ENCODE measurements at regions not wholly inside any gene's neighbourhood (a gene's known extent, or its start where the extent isn't known, plus 50 kb on each side); places are given as distances from the start of the nearest gene placed in this dataset.

GRCh38 chr16:87000001-87000400 is 317.2 kb downstream of the C16orf95 start:
- CTCF ChIA-PET (ENCODE audit: partially characterized antibody): no interaction called here
- no peaks in the 10 kb centered on the region for H3K4me1 Mint-ChIP-seq
- no peaks in the 10 kb centered on the region for H3K36me3 ChIP-seq (ENCODE audit: insufficient read depth, low read length)
- H3K4me3 ChIP-seq (ENCODE audit: low read length in 2 of 2): no peak overlapping the region
- H3K27ac ChIP-seq (ENCODE audit: low read depth, low read length): no peak overlapping the region
- H3K27ac Mint-ChIP-seq: no peak overlapping the region
- peaks cover 4 to 14% of the 10 kb centered on the region in 2 donors for H3K27me3 Mint-ChIP-seq
- no peak overlapping the region for H3K4me3 Mint-ChIP-seq
- no peaks in the 10 kb centered on the region for H3K36me3 Mint-ChIP-seq
- peaks cover 0 to 14% (median 2%) of the 10 kb centered on the region in 8 donors for H3K9me3 Mint-ChIP-seq
- H3K27me3 ChIP-seq (ENCODE audit: insufficient read depth, low read length): no peaks in the 10 kb centered on the region
- POLR2A ChIA-PET (ENCODE audit: partially characterized antibody): no interaction called here
- H3K4me1 ChIP-seq (ENCODE audit: insufficient read depth, low read length): no peaks in the 10 kb centered on the region
- intact Hi-C loops (cut with micrococcal nuclease): no loop called here
- H3K9me3 ChIP-seq (ENCODE audit: control insufficient read depth in 1 of 2, low read length in 2 of 2): no peaks in the 10 kb centered on the region
- DNase-seq: no peak

- Histone ChIP-seq H3K4me3 (ENCODE audit: low read length in 2 of 2) (no peak overlapping the region), H3K27ac (ENCODE audit: low read depth, low read length) (no peak overlapping the region), H3K9me3 (ENCODE audit: control insufficient read depth in 1 of 2, low read length in 2 of 2) (no peaks in the 10 kb centered on the region), H3K4me1 (ENCODE audit: insufficient read depth, low read length) (no peaks in the 10 kb centered on the region), H3K27me3 (ENCODE audit: insufficient read depth, low read length) (no peaks in the 10 kb centered on the region), H3K36me3 (ENCODE audit: insufficient read depth, low read length) (no peaks in the 10 kb centered on the region)
- DNase-seq: no peak
- ChIA-PET POLR2A (ENCODE audit: partially characterized antibody) (no interaction called here), CTCF (ENCODE audit: partially characterized antibody) (no interaction called here)
- Mint-ChIP-seq H3K27me3 (peaks cover 5 to 9% of the 10 kb centered on the region in 2 donors), H3K4me3 (no peak overlapping the region), H3K36me3 (no peaks in the 10 kb centered on the region), H3K4me1 (no peaks in the 10 kb centered on the region), H3K27ac (no peak overlapping the region), H3K9me3 (peaks cover 0 to 14% (median 3%) of the 10 kb centered on the region in 8 donors)
- intact Hi-C loops (cut with micrococcal nuclease): no loop called here
Measured at GRCh38 chr16:87002717-87003413, 314.3 kb downstream of the C16orf95 start.

GRCh38 chr16:87003414-87003755 is 313.8 kb downstream of the C16orf95 start:
- peaks cover 5 to 8% of the 10 kb centered on the region in 2 donors for H3K27me3 Mint-ChIP-seq
- H3K9me3 Mint-ChIP-seq: peaks cover 0 to 14% (median 4%) of the 10 kb centered on the region in 8 donors
- Histone ChIP-seq H3K27me3 (ENCODE audit: insufficient read depth, low read length) (no peaks in the 10 kb centered on the region), H3K4me1 (ENCODE audit: insufficient read depth, low read length) (no peaks in the 10 kb centered on the region), H3K9me3 (ENCODE audit: control insufficient read depth in 1 of 2, low read length in 2 of 2) (no peaks in the 10 kb centered on the region), H3K36me3 (ENCODE audit: insufficient read depth, low read length) (no peaks in the 10 kb centered on the region), H3K4me3 (ENCODE audit: low read length in 2 of 2) (no peak overlapping the region), H3K27ac (ENCODE audit: low read depth, low read length) (no peak overlapping the region)
- no peak overlapping the region for H3K4me3 Mint-ChIP-seq
- ChIA-PET CTCF (ENCODE audit: partially characterized antibody) (no interaction called here), POLR2A (ENCODE audit: partially characterized antibody) (no interaction called here)
- intact Hi-C loops (cut with micrococcal nuclease): no loop called here
- no peaks in the 10 kb centered on the region for H3K4me1 Mint-ChIP-seq
- DNase-seq: no peak
- H3K36me3 Mint-ChIP-seq: no peaks in the 10 kb centered on the region
- H3K27ac Mint-ChIP-seq: no peak overlapping the region

GRCh38 chr16:87006021-87006420 is 311.2 kb downstream of the C16orf95 start:
- ChIA-PET CTCF (ENCODE audit: partially characterized antibody) (no interaction called here), POLR2A (ENCODE audit: partially characterized antibody) (no interaction called here)
- no peak overlapping the region for H3K4me3 ChIP-seq (ENCODE audit: low read length in 2 of 2)
- Mint-ChIP-seq H3K4me3 (no peak overlapping the region), H3K4me1 (no peaks in the 10 kb centered on the region), H3K27me3 (peaks cover 1 to 3% of the 10 kb centered on the region in 2 donors), H3K9me3 (peaks cover 0 to 10% (median 3%) of the 10 kb centered on the region in 8 donors), H3K36me3 (no peaks in the 10 kb centered on the region), H3K27ac (no peak overlapping the region)
- intact Hi-C loops (cut with micrococcal nuclease): no loop called here
- no peaks in the 10 kb centered on the region for H3K9me3 ChIP-seq (ENCODE audit: control insufficient read depth in 1 of 2, low read length in 2 of 2)
- H3K36me3 ChIP-seq (ENCODE audit: insufficient read depth, low read length): no peaks in the 10 kb centered on the region
- no peaks in the 10 kb centered on the region for H3K4me1 ChIP-seq (ENCODE audit: insufficient read depth, low read length)
- no peaks in the 10 kb centered on the region for H3K27me3 ChIP-seq (ENCODE audit: insufficient read depth, low read length)
- no peak for DNase-seq
- H3K27ac ChIP-seq (ENCODE audit: low read depth, low read length): no peak overlapping the region

DNA sequence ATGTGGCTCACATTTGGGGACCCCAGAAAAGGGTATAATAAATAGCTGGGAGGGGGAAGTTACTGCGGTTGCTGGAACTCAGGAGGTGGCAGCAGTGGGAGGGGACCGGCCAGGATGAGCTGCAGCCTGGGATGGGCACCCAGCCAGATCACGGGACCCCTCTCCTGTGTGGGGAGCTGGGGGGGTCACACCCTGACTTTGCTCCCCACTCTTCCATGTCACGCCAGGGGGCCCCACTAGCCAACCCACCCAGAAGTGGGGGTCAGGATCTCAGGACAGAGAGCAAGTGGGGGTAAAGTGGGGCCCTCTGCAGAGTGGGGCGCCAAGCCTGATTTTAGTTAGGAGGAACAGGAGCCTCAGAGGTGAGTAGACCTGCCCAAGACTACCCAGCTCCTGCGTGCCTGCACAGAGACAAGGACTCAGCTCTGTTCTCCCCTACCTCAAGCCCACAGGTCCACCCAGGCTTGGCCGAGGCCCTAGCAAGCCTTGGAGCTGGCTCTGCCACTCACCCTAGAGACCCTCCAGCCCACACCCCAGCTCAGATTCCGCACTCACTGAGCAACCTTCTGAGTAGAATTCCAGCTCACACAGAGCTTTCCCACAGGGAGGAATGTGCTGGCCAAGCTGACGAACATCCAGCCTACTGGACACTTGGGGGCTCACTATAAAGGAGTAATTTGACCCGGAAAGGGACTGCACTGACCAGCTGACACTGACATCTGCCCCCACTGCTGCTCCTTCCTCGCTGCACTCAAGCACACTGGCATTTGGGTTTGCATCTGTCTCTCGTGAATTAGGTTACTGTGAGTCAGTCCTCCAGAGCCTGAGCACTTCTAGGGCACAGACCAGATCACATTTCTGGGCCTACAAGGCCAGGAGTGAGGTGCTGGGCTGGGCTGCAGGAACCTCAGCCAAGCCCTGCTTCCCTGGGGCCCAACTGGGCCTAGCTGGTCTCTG is 310.1 kb downstream of the C16orf95 start:
- no peaks in the 10 kb centered on the region for H3K36me3 ChIP-seq (ENCODE audit: insufficient read depth, low read length)
- Mint-ChIP-seq H3K36me3 (no peaks in the 10 kb centered on the region), H3K9me3 (peaks cover 0 to 10% (median 4%) of the 10 kb centered on the region in 8 donors), H3K27me3 (peaks cover 0 to 1% of the 10 kb centered on the region in 2 donors), H3K4me1 (no peaks in the 10 kb centered on the region), H3K27ac (no peak overlapping the region), H3K4me3 (no peak overlapping the region)
- CTCF ChIA-PET (ENCODE audit: partially characterized antibody): no interaction called here
- H3K27me3 ChIP-seq (ENCODE audit: insufficient read depth, low read length): no peaks in the 10 kb centered on the region
- no peak for DNase-seq
- H3K27ac ChIP-seq (ENCODE audit: low read depth, low read length): no peak overlapping the region
- intact Hi-C loops (cut with micrococcal nuclease): no loop called here
- POLR2A ChIA-PET (ENCODE audit: partially characterized antibody): no interaction called here
- no peak overlapping the region for H3K4me3 ChIP-seq (ENCODE audit: low read length in 2 of 2)
- no peaks in the 10 kb centered on the region for H3K4me1 ChIP-seq (ENCODE audit: insufficient read depth, low read length)
- H3K9me3 ChIP-seq (ENCODE audit: control insufficient read depth in 1 of 2, low read length in 2 of 2): no peaks in the 10 kb centered on the region

- Mint-ChIP-seq H3K27me3 (peaks cover 0 to 1% of the 10 kb centered on the region in 2 donors), H3K4me3 (no peak overlapping the region), H3K9me3 (peaks cover 0 to 13% (median 4%) of the 10 kb centered on the region in 8 donors), H3K27ac (no peak overlapping the region), H3K36me3 (no peaks in the 10 kb centered on the region), H3K4me1 (no peaks in the 10 kb centered on the region)
- Histone ChIP-seq H3K36me3 (ENCODE audit: insufficient read depth, low read length) (no peaks in the 10 kb centered on the region), H3K27ac (ENCODE audit: low read depth, low read length) (no peak overlapping the region), H3K4me1 (ENCODE audit: insufficient read depth, low read length) (no peaks in the 10 kb centered on the region), H3K27me3 (ENCODE audit: insufficient read depth, low read length) (no peaks in the 10 kb centered on the region), H3K4me3 (ENCODE audit: low read length in 2 of 2) (no peak overlapping the region), H3K9me3 (ENCODE audit: control insufficient read depth in 1 of 2, low read length in 2 of 2) (no peaks in the 10 kb centered on the region)
- intact Hi-C loops (cut with micrococcal nuclease): no loop called here
- CTCF ChIA-PET (ENCODE audit: partially characterized antibody): no interaction called here
- POLR2A ChIA-PET (ENCODE audit: partially characterized antibody): no interaction called here
- DNase-seq: no peak
Measured at GRCh38 chr16:87007907-87008306, 309.3 kb downstream of the C16orf95 start.

DNA sequence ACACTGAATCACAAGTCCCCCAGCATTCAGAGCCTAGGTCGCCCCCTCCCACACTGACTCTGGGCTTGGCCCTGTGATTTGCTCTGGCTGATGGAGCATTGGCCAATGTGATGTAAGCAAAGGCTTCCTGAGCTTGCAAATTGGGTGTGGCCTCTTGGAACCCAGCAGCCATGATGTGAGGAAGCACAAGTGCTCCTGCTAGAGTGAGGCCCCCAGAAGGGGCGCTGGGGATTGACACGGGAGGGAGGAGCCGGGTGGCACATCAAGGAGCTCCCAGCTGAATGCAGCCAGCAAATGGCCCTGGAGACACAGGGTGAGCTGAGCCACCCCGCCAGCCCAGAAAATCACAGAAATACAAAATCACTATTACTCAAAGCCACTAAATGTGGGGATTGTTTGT is 308.5 kb downstream of the C16orf95 start:
- no peak overlapping the region for H3K27ac Mint-ChIP-seq
- no peak for DNase-seq
- no peak overlapping the region for H3K4me3 ChIP-seq (ENCODE audit: low read length in 2 of 2)
- peaks cover 0 to 13% (median 4%) of the 10 kb centered on the region in 8 donors for H3K9me3 Mint-ChIP-seq
- no peaks in the 10 kb centered on the region for H3K9me3 ChIP-seq (ENCODE audit: control insufficient read depth in 1 of 2, low read length in 2 of 2)
- no peaks in the 10 kb centered on the region for H3K36me3 ChIP-seq (ENCODE audit: insufficient read depth, low read length)
- H3K4me1 ChIP-seq (ENCODE audit: insufficient read depth, low read length): no peaks in the 10 kb centered on the region
- H3K27ac ChIP-seq (ENCODE audit: low read depth, low read length): no peak overlapping the region
- intact Hi-C loops (cut with micrococcal nuclease): no loop called here
- CTCF ChIA-PET (ENCODE audit: partially characterized antibody): no interaction called here
- H3K4me1 Mint-ChIP-seq: no peaks in the 10 kb centered on the region
- H3K27me3 ChIP-seq (ENCODE audit: insufficient read depth, low read length): no peaks in the 10 kb centered on the region
- H3K27me3 Mint-ChIP-seq: peaks cover 0 to 1% of the 10 kb centered on the region in 2 donors
- POLR2A ChIA-PET (ENCODE audit: partially characterized antibody): no interaction called here
- no peak overlapping the region for H3K4me3 Mint-ChIP-seq
- H3K36me3 Mint-ChIP-seq: no peaks in the 10 kb centered on the region

Data from CD4-positive, alpha-beta memory T cell (primary cell).